ENCODE measurements at regions not wholly inside any gene's neighbourhood (a gene's known extent, or its start where the extent isn't known, plus 50 kb on each side); places are given as distances from the start of the nearest gene placed in this dataset.

DNA sequence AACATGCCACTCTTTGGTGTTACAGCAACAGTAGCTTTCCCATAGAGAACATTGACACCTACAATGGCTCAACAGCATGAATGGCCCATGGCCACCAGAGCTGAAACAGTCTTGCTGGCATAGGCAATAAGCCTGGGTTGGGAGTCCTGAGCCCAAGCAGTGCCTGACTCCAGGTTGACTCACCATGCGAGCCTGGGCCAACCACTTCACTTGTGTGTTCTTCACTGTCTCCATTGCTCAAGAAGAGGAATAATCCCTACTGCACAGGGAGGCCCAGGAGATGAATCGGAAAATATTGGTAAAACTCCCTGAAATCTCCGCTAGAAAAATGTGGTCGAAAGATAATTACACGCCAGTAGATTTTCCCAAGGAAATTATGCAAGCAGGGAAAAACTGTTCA is 89.2 kb upstream of the INHBA start:
- no peak for DNase-seq

DNA sequence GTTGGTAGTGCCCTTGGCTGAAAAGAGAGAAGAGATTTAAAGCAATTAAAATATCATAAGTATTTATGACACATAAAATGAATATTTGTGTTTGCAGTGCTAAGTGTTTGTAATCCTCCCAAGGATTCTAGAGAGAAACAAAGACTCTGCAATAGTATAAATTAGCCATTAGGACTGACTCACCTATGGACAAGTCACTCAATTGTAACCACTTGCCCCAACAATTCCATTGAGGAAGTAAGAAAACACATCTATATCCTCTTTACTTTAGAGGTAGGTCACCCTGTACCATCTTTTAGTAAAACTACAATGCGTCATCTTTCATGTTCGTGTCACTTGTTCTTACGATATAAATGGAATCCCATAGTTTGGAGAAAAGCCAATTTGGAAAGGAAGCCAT is 85.7 kb upstream of the INHBA start:
- no peak for DNase-seq

DNA sequence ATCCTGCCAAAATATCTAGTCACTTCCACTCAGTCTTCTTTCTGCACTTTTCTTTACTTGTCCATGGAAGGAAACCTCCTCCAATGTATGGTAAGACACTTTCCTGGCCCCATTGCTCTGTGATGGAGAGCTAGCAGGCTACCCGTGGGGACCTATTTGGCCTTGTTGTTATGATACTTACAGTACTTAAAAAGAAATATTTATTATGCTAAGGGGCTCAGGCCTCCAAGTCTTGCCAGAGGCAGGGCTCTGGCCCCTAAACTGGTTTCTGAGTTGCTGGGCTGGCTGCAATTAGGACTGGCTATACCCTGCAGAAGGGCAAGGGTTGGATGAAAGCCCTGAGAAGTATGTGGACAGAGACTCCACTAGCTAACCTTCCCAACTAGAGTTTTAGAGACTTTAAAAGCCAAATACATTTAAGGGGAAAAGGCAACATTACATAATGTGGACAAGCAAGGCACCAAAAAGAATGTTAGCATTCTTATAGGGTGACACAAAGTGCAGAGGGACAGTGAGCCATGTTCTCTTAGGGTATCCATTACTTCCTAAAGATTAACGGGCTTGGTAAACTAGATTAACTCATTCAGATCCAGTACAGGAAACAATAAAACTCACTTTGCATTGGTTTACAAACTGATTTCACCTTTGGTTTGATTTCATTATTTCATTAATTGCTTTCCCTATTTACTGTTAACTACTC is 84.9 kb upstream of the INHBA start:
- DNase-seq = no peak

DNA sequence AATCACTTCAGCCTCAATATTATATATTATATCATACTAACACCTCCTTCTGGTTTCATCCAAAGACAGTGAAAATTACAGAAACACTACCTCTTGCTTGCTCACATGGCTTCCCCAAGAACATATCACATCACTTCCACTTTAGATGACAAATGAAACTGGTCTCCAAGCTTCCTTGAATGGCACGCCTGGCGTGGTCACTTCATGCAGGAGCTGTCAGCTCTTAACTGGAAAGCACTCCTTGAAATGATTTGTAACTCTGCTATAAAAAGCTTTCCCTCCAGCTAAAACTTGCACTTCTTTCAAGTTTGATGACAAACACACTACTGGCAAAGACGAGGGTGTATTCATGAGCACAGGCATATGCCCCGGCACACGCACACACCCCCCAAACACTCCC is 84.1 kb upstream of the INHBA start:
- no peak for DNase-seq

DNA sequence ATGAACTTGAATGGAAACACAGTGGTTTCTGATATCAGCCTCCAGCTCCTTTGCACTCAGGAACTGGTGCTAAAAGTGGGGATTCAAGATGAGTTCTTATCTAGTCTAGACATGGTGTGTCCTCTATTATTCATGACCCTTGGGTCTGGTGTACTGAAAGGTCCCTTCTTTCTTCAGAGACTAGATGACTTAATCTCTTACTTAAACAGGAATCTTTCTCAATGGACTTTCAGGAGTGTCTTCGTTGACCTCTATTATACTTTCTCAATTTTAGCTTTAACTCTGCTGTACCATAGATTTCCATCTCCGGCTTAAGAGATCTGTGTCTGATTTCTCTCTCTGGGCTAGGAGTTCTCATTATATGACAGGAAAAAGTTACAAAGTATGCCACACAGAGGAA is 83.5 kb upstream of the INHBA start:
- DNase-seq = no peak

DNA sequence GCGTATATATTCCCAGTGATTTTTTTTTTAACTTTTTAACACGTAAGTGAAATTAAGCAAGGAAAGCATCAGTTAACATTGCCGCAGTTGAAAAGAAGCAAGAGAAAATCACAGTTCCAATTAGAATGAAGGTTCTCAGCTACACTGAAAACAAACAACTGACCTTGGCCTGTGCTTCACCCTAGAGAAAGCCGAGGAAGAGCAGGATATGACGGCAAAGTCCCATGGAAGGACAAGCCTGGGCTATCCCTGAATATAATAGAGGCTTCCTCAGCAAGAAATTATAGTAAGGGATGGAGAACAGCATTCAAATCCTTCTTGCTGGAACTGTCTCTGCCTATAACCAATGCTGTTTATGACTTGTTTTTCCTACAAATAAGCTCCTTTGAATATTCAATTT is 83.0 kb upstream of the INHBA start:
- DNase-seq = no peak

DNA sequence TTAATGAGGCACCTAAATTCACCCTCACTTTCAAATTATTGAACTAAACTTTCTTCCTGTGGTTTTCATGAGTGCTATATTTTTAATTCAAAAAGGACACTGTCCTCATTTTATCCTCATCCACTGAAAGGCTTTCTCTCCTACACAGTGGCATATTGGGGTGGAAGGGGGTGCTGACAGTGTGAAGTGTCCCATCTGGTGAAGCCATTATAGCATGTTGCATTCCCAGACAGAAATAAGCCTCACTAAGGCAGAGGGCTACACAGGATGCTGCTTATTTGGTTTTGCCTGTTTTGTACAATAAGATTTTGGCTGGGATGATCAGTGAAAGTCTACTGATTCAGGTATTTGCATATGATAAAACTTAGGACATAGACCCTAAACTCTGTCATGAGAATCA is 82.4 kb upstream of the INHBA start:
- no peak for DNase-seq

DNA sequence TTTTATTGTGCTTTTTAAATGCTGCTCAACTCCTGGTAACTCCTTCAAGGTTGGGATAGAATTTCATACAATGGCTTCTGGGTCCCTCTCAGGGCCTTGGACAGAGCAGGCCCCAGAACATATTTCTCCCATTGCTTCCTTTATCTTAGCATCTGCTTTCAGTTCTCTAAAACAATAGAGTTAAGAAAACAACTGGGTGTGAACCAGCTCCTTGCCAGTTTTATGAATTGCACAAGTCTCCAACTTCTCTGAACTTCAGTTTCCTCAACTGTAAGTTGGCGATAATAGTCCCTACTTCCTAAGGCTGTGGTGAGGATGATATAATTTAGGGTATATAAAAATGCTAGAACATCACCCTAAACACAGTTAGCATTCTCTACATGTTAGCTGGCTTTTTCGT is 77.0 kb upstream of the INHBA start:
- DNase-seq = no peak

DNA sequence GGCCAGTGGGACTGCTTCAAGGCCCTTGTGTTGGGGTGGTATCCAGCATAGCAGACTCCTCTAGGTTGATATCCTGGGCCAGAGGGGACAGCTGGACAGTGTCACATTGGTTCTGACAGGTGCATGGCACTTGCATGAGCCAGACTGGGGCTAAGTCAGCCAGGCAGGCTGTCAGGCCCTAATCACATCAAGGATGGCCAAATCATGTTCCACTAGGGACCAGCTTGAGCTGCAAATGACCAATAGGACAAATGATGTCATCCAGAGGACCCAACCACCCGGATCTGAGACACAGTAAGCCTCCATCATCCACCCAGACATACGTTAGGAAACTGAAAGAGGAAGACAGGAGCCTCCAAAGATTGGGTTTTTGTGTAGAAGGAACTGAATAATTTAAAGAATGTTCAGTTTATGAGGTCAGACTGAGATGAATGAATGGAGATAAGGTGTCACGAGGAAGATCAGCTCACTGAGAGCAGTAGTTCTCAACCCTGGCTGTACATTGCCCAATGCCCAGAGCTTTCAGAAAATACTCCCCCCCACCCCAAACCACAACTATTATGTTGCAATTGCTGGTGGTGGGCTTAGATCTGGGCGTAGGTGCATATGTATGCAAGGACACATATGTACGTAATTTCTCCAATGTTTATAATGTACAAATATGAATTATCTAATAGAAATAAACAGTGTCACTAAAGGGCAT is 75.2 kb upstream of the INHBA start:
- no peak for DNase-seq

DNA sequence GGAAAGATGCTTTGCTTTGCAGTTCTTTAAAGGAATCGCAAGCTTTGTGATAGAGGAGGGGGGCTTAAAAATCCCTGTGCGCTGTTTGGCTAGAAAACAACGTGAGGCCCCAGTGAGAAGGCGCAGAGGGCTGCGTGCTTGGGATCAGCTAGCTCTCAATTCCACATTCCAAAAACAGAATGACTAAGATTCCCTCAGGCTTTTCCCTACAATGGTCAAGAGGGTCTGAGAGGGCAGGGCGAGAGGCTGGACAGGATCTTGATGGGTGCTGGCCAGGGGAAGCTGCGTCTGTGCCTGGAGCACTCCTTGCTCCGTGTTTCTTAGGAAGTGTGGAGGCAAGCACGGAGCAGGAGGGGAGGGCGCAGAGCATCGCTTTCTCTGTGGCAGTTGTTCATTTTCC is 72.1 kb upstream of the INHBA start:
- no peak for DNase-seq

DNA sequence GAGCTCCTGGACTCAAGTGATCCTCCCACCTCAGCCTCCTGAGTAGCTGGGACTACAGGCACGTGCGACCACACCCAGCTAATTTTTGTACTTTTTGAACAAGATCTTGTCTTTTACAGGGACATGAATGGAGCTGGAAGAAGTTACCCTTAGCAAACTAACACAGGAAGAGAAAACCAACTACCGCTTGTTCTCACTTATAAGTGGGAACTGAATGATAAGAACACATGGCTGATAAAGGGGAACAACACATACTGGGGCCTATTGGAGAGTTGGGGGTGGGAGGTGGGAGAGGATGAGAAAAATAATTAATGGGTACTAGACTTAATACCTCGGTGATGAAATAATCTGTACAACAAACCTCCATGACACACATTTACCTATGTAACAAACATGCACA is 70.9 kb upstream of the INHBA start:
- DNase-seq = no peak

DNA sequence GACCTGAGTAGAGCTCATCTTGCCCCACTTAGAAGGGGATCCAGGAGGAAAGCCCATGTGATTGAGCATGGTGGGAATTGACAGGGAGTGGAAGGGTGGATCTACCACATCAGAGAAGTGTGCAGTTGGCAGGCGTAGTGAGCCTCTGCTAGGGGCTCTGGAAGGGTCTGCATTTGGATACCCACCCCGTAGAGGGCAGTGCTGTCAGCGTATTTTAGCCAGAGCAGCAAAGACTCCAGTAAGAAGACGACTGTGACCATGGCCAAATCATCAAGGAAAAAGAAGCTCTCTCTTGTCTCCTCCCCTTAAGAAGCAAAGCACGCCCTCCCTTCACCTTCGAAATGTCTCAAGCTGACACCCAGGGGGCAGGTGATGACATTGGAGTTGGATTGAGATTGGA is 68.8 kb upstream of the INHBA start:
- DNase-seq = no peak

DNA sequence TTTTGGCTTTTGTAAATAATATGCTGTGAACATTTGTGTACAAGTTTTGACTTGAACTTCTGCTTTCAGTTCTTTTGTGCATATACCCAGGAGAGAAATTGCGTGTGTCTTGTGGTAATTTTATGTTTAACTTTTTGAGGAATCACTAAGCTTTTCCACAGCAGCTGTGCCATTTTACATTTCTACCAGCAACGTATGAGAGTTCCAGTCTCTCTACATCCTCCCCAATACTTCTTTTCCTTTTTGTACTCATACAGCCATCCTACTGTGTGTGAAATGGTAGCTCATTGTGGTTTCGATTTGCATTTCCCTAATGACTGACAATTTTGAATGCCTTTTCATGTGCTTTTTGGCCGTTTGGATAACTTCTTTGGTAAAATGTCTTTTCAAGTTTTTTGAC is 66.3 kb upstream of the INHBA start:
- no peak for DNase-seq

DNA sequence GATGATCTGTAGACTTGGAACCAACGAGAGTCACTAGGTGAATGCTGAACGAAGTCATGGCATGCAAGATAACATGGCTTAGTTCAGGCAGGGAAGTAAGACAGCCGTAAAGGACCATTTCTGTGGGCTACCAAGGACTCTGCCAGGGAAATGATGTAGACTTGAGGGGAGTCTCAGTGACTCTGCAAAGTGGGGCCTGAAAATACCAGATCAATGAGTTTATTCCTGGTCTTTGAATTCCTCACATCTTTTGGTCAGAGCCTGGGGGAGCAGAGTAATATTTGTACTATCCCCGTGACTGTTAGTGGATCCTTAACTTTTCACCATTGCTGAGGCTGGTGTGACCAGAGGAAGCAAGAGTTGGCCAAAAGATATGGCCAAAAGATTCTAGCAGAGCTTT is 60.7 kb upstream of the INHBA start:
- no peak for DNase-seq

DNA sequence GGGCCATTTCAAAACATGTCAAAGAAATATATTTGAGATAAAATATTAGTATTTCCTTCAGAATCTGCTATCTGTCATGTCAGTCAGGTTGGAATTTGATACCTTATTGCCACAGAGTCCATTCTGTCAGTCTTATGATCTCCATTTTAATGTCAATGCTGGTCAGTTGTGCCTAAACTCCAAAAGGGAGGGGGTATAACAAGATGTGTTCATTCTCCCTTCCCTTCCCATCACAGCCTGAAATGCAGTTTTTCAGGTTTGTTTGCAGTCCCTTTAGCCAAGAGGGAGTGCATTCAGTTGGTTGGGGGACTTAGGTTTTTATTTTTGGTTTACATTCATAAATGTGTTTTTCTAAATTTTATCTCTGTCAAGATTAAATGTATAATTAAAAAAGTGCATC is 59.8 kb upstream of the INHBA start:
- DNase-seq = no peak

DNA sequence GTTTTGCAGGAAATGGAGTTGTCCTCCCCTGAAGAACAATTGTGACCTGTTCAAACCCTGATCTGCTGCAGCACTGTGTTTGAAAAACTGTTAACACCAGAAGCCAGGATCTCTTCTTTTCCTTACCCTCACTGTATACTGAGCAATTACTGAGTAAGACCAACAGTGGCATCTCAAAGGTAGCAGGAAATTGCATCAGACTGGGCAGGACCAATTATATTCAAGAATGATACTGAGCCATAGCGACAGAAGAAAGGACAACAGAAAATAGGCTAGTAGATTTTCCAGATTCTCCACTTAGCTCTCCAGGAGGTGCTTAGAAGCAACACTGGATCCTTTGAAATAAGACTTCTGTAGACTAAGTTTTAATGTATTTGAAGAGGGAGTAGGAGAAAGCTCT is 57.4 kb upstream of the INHBA start:
- DNase-seq = no peak

DNA sequence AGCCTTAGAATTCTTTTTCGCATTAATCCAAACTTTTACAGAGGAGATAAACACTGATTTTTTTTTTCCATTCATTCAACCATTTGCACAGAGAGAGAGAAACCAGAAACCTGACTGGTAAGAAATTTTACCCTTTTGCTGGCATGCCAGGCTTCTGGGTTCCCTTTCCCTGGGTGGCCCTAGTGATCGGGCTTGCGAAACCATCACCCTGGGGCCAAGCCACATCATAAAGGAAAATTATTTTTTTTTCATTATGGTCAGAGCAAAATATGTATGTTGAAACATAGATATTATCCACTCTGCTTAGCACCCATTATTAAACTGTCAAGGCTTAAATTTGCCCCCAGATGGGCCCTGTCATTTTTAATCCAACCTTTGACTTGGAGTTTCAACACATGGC is 55.4 kb upstream of the INHBA start:
- DNase-seq = no peak

DNA sequence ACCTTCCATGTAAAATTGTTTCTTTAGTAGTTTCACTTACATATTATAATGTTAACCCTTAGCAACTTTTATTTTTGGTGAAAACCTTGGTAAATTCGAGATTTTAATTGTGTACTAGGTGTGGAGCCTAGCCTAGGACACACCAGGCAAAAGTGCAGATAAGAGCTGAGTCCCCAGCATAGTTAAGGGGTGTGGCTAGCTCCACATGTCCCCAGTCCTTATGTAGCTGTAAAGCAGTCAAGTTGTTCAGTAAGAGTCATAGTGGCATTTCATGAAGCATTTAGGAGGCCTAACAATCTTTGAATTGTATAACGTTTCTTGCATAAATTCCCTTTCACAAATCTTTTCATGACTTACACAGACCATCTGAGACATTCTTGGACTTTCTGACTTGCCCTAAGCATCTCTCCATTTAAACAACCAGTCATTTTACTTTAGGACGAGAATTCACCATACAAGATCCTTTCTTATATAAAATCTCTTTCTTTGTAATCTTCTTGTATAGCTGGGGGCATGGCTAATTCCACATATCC is 53.8 kb upstream of the INHBA start:
- no peak for DNase-seq

DNA sequence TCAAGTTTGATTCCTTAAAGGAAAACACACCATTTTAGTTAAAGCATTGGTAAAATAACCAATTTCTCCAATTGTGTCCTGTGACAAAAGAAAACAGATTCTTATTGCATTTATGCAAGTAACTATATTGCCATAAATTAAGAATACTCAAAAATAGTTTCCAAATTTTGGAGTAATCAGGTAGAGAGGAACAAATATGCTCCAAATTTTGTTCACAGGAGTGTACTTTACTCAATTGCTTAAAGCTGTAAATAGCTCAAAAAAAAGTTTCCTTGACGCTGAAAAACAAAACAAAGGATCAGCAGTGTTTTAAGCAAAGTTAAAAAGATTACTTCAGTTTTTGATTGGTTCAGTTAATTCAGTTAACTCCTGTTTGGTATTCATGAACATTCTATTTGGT is 52.2 kb upstream of the INHBA start:
- no peak for DNase-seq

DNA sequence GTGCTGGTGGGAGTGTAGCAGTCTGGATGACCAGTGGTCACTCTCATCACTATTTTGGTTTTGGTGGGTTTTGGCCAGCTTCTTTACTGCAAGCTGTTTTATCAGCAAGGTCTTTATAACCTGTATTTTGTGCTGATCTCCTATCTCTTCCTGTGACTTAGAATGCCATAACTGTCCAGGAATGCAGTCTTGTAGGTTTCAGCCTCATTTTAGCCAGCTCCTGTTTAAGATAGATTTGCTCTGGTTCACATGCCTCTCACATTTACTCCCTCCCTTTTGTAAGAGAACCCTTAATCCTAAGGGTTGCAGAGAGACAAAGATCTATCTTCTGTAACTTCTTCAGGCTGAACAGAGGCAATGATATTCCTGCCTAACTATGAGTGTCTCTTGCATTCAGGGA is 51.2 kb upstream of the INHBA start:
- no peak for DNase-seq

Data from T-helper 2 cell (primary cell).